Activated CD4-positive, alpha-beta T cell treated with anti-CD3 and anti-CD28 coated beads, Interleukin-2, amount 50 U/mL, for 48 hours (primary cell): ENCODE measurements at regions not wholly inside any gene's neighbourhood (a gene's known extent, or its start where the extent isn't known, plus 50 kb on each side); places are given as distances from the start of the nearest gene placed in this dataset.
"Not testable (repeated sequence)": the region's sequence is repeated elsewhere in the genome, so short reads cannot be mapped to it uniquely, and the experiment has no call there.

Experiments used
- DNase-seq, 2 experiments: peaks; one replicate each; pipeline ENCODE4 v3.0.0-alpha.2; 2020

- DNase-seq: no peak
These were observed 271.3 kb downstream of the MREG start for GRCh38 chr2:215742021-215742420.

DNA sequence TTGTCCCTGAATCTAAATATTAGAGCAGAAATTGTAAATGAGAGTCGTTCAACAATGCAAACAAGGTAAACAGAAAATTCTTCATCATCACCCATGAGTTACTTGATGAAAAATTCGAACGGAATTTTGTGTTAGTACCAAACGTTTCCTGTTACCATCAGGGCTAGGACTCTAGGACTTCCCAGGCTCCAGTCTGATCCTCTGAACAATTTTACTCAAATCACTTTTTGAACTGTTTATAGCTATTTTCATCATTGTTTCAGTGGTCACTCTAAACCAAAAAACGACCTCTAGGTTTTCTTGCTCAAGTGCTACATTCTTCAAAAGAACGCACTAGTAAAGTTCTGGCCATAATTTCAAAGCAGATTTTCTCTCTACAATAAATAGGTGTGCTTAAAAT is 273.3 kb downstream of the MREG start:
- DNase-seq: no peak

DNA sequence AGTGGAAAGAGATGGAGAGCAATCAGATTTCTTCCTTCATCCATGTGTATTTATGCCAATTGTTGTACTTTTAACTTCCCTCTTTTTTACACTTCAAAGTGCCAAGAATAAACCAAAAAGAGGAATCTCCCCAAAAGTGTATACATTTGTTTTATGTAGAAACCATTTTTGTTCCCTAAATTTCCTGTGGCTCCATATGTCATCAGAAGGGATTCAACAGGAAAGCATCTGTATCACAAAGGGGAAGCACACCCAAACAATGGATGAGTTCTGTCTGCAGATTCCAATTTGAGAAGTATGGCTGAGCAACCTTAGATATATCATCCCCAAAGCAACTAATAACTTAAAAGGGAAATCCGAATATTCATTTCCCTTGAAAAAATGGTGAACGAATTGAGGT is 275.0 kb downstream of the MREG start:
- no peak for DNase-seq

DNA sequence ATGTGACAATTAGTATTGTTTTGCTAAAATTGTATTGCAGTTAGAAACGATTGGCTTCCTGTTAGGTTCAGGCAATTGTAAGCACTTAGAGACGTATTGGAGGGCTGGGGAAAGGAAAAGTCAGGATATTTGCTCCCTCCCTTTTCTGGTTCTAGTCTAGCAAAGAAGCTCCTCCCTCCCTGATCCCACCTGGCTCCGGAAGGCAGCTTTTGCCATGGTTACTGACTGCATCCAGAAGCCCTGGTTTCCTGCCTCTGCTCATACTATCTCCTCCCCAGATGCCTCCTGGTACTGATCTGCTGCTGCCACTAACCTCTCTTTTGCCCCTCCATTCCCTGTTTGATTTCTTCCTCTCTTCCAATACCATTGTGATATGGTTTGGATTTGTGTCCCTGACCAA is 275.9 kb downstream of the MREG start:
- DNase-seq: no peak

- DNase-seq: no peak
These were observed 276.6 kb downstream of the MREG start for GRCh38 chr2:215736653-215737290.

DNA sequence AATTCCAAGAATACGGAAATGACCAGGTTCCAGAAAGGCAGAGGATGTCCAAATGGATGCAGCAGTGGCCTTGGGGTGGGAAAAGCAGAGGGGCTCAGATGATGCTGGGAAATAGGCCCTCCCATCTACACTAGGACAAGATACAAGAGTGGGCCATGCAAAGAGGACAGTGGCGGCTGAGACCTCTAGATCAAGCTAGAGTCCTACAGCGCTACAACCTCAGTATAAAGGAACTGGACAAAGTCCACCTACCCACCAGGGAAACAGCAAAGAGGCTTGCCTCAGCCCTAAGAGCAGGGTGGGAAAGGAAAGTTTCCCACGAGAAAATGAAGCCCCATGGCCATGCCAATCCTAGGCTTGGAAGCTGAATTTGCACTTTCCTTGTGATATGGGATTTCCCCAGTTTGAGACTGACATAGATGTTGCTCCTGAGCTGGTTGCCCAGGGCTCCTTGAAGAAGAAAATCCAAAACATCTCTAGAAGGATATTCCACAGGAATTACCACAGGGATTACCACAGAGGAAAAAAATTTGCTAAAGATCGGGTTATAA is 282.2 kb downstream of the MREG start:
- no peak for DNase-seq

DNA sequence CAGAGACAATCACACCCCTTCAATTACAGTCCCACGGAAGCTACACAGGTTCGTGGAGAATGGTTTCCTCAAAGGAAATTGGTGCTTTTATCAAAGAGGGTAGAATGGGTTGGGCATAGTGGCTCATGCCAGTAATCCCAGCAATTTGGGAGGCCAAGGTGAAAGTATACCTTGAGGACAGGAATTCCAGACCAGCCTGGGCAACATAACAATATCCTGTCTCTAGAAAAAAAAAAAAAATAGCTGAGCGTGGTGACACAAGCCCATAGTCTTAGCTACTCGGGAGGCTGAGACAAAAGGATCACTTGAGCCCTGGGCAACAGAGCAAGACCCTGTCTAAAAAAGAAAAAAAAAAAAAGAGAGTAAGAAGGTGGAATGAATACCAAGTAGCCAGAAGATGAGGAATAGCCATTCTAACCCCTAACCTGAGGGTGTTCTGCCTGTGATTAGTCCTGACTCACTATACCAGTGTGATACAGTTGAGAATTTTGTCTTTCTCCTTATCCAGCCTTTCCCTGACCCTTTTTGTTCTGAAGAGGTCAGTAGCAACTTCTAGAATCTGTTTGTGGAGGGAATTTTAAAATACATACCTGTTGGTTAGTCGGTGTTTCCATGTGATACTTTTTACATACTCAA is 283.2 kb downstream of the MREG start:
- DNase-seq: no peak

DNA sequence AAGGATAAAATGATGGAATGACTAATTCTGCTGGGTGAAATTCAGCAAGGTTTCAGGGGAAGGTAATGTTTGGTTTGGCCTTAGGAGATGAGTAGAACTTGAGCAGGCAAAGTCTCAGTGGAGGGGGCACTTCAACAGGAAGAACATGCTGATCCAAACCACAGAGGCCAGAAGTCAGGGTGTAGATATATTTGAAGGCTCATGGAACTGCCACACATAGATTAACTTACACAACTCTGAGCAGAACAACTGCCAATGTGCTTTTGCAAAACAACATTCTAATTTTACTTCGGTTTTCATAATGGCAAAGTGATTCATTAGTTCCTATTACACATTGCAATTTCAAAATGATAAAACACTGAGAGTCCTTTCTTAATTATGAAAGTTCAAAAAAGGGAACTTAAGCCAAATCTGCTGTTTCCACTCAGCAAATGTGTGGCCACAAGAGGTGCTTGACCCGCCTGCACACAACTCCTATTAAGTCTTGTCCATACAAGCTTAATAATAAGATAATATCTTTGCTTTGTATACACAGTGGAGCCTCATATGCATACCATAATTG is 284.8 kb downstream of the MREG start:
- no peak for DNase-seq

DNA sequence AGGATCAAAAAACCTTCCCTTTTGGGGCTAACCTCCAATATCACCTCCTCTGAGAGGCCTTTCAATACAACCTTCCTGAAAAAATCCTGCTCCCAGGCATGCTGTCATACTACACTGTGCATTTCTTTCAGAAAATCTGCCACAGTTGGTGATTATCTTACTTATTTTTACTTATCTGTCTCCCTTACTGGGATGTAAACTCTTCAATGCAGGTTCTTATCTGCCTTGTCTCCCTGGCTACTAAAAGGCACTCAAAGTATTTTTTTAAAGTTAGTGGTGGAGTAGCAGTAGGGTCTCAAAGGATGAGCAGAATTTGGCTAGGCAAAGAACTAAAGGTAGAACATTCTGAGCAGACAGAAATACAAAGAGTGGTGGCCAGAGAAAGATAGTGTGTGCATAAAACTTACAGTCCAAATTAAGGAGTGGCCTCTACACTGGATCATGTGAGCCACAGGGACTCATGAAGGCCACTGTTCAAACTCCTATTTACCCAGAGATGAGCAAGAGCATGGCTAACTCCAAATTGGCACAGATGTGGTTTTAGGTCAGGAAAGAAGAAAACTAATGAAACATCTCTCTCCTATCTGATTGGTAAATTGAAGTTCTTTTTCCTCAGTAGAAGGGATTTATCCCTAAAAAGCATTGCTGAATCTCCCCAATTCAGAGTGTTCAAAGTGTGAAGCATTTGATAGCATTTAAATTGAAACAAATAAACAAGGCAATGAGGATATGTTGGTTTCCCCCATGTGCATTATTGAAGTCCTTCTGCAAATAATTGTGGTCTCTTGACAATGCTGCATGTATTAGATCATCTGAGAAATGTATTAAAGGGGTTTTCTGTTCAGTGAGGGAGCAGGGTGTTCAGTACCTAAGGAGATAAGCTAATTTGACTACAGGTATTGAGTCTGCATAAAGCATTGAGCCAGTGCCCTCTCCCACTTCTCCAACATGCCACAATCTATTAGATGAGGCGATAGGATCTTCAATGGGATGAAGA is 285.5 kb downstream of the MREG start:
- no peak for DNase-seq

DNA sequence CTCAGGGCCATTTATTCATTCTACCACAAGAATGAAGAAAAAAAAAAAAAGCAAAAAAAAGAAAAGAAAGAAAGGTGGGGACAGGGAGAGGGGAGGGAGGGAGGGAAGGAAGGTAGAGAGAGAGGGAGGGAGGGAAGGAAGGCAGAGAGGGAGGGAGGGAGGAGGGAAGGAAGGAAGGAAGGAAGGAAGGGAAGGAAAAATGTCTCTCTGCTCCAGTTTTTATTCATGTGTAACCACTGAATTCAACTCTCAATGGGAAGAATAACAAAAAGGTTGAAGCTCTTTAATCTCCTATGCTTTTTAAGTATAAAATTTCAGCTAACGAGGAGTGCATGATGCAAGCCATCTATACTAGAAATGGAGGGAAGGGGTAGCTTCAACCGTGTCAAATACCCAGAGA is 287.3 kb downstream of the MREG start:
- DNase-seq: no peak

DNA sequence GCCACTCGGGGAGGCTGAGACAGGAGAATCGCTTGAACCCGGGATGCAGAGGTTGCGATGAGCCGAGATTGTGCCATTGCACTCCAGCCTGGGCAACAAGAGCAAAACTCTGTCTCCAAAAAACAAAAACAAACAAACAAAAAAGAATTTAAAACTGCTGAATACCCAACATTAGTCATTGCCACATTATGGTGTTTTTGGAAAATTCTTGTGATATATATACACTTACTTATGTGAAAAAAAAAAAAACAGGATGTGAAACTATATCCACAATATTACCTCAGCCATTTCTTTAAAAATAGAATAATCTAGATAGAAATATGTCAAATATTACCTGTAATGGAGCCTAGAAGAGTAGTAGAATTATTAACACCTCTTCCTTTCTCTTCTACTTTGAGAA is 288.3 kb upstream of the FN1 start:
- no peak for DNase-seq

DNA sequence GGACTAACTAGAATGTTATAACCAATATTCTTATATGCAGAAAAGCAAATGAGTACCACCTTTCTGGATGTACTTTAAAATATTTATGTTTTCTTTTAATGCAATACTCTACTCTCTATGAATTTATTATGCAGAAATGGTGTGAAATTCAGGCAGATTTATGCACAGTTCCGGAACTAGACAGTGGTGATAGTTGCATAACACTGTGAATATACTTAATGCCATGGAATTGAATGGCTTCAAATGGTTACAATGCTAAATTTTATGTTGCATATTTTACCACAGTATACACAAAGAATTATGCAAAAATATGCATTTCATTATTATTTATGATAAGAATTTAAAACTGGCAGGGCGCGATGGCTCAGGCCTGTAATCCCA is 287.8 kb upstream of the FN1 start:
- DNase-seq: no peak

DNA sequence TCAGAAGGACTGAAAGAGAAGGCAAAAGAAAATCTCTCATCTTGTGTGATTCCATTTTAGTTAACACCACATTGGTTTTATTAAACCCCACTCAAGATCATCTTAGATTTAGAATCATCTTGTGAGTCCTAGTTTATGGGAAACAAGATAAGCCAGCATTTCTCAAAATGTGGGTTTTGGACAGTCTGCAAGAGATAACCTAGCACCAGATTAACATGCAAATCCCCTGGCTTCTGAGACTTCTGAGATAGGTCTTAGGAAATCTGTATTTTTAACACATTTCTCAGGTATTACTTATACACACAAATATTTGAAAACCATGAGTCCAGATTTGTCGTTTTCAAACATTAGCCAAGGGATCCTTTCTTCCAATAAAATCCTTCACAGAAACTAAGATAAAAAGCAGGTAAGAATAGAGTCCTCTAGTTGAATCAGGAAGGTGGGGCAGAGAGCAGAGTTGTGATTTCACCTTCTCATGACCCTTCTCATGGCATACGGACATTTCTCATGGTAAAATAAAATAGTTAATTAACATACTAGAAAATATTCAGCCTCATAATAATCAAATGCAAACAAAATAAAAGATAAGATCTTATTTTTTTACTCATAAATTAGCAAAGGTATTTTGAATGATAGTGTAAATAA is 287.2 kb upstream of the FN1 start:
- no peak for DNase-seq

DNA sequence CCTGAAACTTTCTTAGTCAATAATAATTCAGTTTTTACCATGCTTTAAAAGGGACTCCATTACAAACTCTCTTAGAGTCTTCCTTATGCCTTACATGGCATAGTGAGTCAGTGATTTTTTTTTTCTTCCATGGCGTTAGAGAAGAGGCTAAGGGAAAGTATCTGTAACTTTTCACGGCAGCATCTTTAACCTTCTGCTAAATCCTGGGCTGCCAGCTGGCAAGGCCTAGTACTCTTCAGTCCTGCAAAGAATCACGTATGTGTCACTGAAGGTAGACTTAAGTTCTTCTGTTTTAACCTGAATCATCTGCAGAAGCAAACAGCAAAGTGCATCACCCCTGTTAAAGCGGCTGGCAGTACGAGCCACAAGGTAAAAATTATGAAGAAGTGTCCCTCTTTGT is 286.3 kb upstream of the FN1 start:
- DNase-seq: no peak

GRCh38 chr2:215721515-215721914 is 285.6 kb upstream of the FN1 start:
- DNase-seq: not testable (repeated sequence)

DNA sequence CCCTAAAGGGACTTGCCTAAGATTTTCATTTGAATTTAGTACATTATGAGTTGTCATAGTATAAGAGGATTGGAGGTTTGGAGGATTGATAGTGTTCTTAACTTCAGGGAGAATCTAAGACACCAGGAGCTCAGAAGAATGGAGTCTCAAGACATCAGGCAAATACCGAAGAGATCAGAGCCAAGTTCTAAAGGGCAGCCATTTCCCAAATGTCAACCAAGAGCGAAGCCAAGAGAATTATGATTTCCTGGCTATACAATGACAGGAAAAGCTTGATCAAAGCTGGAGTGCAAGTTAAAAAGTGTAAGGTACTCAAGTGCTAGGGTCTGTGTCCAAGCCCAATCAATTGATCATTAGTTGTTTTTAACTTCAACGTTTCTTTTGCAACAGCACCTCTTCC is 283.0 kb upstream of the FN1 start:
- no peak for DNase-seq

DNA sequence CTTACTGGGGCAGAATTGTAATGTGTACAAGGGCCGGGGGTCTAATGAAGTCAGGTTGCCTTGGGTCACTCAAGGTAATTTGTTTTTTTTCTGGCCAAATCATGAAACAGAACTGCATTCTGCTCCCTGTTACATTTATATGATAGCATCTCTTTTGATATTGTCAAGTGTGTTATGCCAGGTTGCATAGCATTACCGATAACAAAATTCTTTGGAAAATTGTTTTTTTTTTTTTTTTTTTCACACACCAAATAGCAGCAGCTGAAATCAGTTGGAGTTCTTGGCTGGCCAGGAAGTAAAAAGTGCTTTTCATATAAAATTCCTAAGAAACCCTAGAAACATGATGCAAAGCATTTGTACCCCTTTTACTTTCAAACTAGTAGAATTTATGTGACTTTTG is 282.6 kb upstream of the FN1 start:
- DNase-seq: no peak

DNA sequence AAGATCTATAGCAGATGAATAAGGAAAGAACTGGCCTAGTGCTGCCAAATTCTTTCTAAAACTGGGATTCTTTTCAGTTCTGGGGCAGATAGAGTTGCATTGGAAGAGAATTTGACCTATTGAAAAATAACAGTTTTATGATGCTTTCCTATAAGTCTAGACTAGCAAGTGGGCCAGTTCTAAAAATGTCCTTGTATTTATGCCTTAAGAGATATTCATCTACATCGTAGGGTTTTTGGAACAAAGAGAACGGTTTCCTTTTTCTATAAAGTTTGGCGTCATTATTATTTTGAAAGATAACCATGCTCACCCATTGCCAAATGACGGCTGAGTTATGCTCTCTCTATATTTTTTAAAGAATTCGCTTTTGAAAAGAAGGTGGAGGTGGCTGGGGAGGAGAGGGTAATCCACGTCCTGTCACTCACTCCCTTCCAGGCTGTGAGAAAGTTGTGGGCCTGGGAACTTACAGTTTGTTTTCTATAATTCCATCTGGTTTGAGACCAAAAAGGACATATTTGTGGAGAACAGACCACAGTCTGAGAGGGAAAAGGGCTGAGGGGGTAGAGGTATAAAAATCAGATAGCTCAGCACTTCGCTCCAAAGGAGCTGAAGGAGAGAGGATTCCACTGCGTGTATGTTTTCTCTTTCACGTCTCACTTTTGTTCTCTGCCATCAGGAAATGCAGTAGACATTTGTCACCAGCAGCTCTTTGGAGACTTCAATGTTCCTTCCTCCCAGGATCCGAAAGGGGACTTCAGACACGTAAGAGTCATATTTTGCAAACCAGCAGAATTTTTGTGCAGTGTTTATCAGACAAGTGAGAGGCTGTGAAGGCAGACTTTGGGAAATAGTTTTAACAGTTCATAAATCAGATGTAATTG is 281.9 kb upstream of the FN1 start:
- no peak for DNase-seq

DNA sequence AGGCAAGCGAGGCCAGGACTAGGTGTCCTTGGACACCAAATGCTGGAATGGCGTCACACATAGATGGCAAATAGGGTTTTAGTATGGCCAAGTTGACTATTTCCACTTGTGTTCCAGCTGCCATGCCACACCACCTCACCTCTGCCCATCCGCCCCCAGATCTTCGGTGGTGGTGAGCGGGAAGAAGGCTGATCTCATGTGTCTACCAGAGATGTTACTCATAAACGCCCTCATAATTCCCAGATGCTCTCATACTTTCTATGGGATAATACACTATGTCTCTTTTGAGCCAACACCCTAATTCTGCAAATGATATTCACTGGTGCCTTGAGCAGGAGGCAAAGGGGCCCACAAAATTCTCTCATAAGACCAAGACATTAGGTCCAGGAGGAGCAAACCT is 281.1 kb upstream of the FN1 start:
- no peak for DNase-seq

DNA sequence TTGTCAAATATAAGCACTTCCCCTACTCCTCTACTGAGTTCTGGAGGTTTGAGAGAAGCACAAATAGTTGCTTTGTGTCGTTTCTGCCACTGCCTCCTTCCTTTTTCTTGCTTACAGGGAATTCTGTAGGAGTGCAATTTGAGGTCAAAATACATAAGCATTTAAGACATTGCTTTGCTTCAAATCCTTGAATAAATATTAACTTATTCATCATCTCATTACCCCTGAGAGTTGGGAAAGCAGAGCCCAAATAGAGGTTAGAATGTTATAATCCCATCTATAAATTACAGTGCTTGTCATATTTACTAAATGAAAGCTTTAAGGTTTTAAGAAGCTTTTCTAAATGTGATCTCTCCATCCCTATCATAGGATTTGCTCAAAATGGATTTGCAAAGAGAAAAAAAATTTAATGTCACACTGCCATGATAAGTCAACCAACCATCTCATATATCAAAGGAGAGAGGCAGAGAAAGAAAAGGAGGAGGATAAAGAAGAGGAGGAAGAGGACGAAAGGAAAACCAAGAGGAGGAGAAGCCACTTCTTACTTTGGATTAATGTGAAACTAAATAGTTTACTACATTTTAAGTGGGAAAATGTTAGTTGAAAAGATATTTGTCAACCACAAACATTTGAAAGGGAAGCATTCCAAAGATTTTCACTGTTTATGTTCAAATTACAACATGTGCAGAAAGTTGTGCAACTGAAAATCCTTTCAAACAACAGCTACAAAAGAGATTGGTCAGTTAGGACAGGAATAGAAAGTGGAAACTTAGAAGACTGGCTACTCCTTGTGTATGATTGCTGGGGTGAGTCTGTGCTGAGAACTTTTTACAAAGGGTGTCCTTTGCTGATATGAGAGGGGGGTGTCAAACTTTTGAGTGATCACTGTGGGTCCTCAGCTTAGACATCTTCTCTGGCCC is 277.3 kb upstream of the FN1 start:
- DNase-seq: no peak
